MCF 10A (cell line): ENCODE measurements at regions not wholly inside any gene's neighbourhood (a gene's known extent, or its start where the extent isn't known, plus 50 kb on each side); places are given as distances from the start of the nearest gene placed in this dataset.

Experiments used
- BruUV-seq: library from RNA; stranded (reverse); fragments of 400-500 nt; replicated peaks from 2 replicates; lab custom pipeline; 2021; lab: Mats Ljungman, UMichigan
- CTCF ChIA-PET: fragments of 300-600 bp; sonication (Branson Sonifier 250); formaldehyde crosslinking; extraction: SDS; loops from one replicate; lab custom pipeline; 2021; ENCODE audit warnings: antibody characterized with exemption, inconsistent platforms; lab: Yijun Ruan, JAX
- POLR2A ChIA-PET: fragments of 300-600, 350-650 bp; sonication (Branson Sonifier 250); formaldehyde crosslinking; extraction: SDS; loops from one replicate; lab custom pipeline; 2020; ENCODE audit warnings: antibody characterized with exemption, inconsistent platforms; lab: Yijun Ruan, JAX
- DNase-seq: peaks from one replicate; pipeline ENCODE4 v3.0.0-alpha.2; 2018; ENCODE audit not compliant: unreplicated experiment
- H3K27ac Mint-ChIP-seq: one replicate; pipeline ENCODE4 v1.8.0; 2022; ENCODE audit warnings: mild to moderate bottlenecking, low read depth, mixed read lengths; ENCODE audit not compliant: unreplicated experiment
- H3K27me3 Mint-ChIP-seq: one replicate; pipeline ENCODE4 v1.8.0; 2022; ENCODE audit warnings: mixed read lengths; ENCODE audit not compliant: insufficient read depth, unreplicated experiment
- H3K36me3 Mint-ChIP-seq: one replicate; pipeline ENCODE4 v1.8.0; 2022; ENCODE audit warnings: mild to moderate bottlenecking, moderate library complexity, mixed read lengths; ENCODE audit not compliant: insufficient read depth, unreplicated experiment
- H3K4me1 Mint-ChIP-seq: one replicate; pipeline ENCODE4 v1.8.0; 2022; ENCODE audit warnings: mixed read lengths; ENCODE audit not compliant: insufficient read depth, unreplicated experiment
- H3K4me3 Mint-ChIP-seq: one replicate; pipeline ENCODE4 v1.8.0; 2022; ENCODE audit warnings: mild to moderate bottlenecking, moderate library complexity, mixed read lengths; ENCODE audit not compliant: unreplicated experiment
- H3K9me3 Mint-ChIP-seq: one replicate; pipeline ENCODE4 v1.8.0; 2022; ENCODE audit warnings: mixed read lengths; ENCODE audit not compliant: unreplicated experiment
- intact Hi-C: fragments of 100-400 bp; cut with micrococcal nuclease; formaldehyde crosslinking; loops from 2 replicates; pipeline ENCODE4 v1.14.1; 2022
- TF ChIP-seq, protein P1 (sequence below): fragments of 200-600 bp; IDR thresholded peaks from one replicate; pipeline ENCODE4 v1.8.0; 2022; ENCODE audit warnings: antibody characterized with exemption, mild to moderate bottlenecking; ENCODE audit not compliant: unreplicated experiment

DNA sequence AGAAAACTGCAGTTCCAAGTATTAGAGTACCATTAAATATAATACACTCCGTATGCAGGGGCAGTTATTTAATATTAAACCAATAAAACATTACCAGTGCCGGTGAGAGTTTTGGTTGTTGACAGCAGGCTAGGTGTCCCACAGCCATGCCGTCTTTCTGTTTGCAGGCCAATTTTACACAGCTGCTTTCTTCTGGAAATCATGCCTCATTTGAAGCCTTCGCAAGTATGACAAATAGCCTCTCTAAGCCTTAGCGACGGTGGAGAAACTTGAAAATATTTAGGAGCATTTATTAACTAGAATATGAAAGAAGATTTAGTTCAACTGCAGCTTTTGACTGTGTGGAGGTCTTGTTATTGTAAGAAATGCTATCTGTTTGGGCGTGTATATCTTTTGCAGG is 226.0 kb downstream of the BMP2 start:
- POLR2A ChIA-PET = interaction anchor here (0.6 to 3.5 kb wide), 26 partner anchors 9 to 887 kb away, joined by 3 to 27 read pairs (median 4); partner anchors contain the start of gene FERMT1
- intact Hi-C loops = loop anchor here (2.0 to 5.0 kb wide), 2 partner anchors 165 to 849 kb away; no protein-coding TSS in a partner anchor

DNA sequence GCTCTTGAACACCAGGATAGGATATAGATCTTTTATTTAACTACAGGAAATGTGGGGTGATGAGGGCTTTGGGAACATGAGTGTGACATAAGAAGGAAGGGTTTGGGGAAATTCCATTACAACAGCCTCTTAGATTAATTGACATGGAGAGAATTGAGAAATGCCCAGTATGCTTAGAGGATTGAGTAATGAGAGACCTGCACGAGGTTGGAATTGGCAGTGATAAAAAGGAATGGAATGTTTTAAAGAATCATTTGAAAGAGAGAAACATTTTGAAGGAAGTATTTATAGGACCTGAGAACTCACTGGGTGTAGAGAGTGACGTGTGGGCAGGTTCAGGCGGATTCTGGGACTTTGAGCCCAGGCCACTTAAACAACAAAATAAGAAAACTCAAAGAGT is 227.0 kb downstream of the BMP2 start:
- no peaks in the 10 kb centered on the region for H3K27me3 Mint-ChIP-seq
- CTCF ChIA-PET = interaction anchor here (0.8 to 2.2 kb wide), 3 partner anchors 18 to 168 kb away, joined by 3 to 12 read pairs (median 7); no protein-coding TSS in a partner anchor
- peak; percentile 93 for DNase-seq
- intact Hi-C loops = loop anchor here (5.0 kb wide), 1 partner anchor 848 kb away; no protein-coding TSS in a partner anchor
- TF ChIP-seq, protein P1, sequence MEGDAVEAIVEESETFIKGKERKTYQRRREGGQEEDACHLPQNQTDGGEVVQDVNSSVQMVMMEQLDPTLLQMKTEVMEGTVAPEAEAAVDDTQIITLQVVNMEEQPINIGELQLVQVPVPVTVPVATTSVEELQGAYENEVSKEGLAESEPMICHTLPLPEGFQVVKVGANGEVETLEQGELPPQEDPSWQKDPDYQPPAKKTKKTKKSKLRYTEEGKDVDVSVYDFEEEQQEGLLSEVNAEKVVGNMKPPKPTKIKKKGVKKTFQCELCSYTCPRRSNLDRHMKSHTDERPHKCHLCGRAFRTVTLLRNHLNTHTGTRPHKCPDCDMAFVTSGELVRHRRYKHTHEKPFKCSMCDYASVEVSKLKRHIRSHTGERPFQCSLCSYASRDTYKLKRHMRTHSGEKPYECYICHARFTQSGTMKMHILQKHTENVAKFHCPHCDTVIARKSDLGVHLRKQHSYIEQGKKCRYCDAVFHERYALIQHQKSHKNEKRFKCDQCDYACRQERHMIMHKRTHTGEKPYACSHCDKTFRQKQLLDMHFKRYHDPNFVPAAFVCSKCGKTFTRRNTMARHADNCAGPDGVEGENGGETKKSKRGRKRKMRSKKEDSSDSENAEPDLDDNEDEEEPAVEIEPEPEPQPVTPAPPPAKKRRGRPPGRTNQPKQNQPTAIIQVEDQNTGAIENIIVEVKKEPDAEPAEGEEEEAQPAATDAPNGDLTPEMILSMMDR = no peak
- no TSS peak for BruUV-seq
- H3K9me3 Mint-ChIP-seq = peaks cover 13% of the 10 kb centered on the region
- peaks cover 47% of the 10 kb centered on the region for H3K4me1 Mint-ChIP-seq
- POLR2A ChIA-PET = interaction anchor here (0.5 to 3.5 kb wide), 24 partner anchors 10 to 159 kb away, joined by 3 to 27 read pairs (median 4); no protein-coding TSS in a partner anchor
- peak overlapping the region; percentile 45 for H3K4me3 Mint-ChIP-seq
- no peaks in the 10 kb centered on the region for H3K36me3 Mint-ChIP-seq
- H3K27ac Mint-ChIP-seq = peak overlapping the region; percentile 98

More for the DNA sequence above, 226.0 kb downstream of the BMP2 start:
- Mint-ChIP-seq H3K4me3 (peak overlapping the region; percentile 45), H3K27ac (peak overlapping the region; percentile 98), H3K9me3 (peaks cover 13% of the 10 kb centered on the region), H3K36me3 (no peaks in the 10 kb centered on the region), H3K4me1 (peaks cover 47% of the 10 kb centered on the region), H3K27me3 (no peaks in the 10 kb centered on the region)
- no TSS peak for BruUV-seq
- TF ChIP-seq, protein P1 = no peak
- DNase-seq = peak; percentile 33
- CTCF ChIA-PET = interaction anchor here (0.6 to 2.2 kb wide), 13 partner anchors 16 to 858 kb away, joined by 3 to 12 read pairs (median 4); no protein-coding TSS in a partner anchor

GRCh38 chr20:6998909-6999308 is 231.4 kb downstream of the BMP2 start:
- DNase-seq = no peak
- no peaks in the 10 kb centered on the region for H3K27me3 Mint-ChIP-seq
- H3K9me3 Mint-ChIP-seq = no peaks in the 10 kb centered on the region
- BruUV-seq = no TSS peak
- TF ChIP-seq, protein P1 = no peak
- H3K4me3 Mint-ChIP-seq = no peak overlapping the region
- ChIA-PET CTCF (interaction anchor here (0.6 to 1.7 kb wide), 4 partner anchors 11 to 172 kb away, joined by 3 to 5 read pairs (median 4); no protein-coding TSS in a partner anchor), POLR2A (no interaction called here)
- intact Hi-C loops = no loop called here
- peaks cover 22% of the 10 kb centered on the region for H3K4me1 Mint-ChIP-seq
- H3K36me3 Mint-ChIP-seq = no peaks in the 10 kb centered on the region
- H3K27ac Mint-ChIP-seq = no peak overlapping the region

DNA sequence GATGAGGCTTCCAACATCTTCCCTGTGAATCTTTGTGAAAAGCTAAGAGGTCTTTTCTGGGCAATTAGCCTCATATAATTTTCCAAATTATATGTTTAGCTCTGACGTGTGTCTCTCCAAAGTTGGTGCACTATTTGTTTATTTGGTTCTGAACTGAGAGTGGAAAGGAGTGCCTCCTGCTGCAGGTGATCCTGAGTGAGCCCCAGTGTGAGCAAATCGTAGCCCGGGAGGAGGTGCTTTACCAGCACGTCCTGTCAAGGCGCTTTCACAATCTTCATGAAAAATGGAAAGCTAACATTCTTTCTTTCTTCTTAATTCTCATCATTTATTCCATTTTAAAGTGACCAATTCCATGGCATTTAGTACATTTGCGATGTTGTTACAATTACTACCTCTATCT is 231.9 kb downstream of the BMP2 start:
- intact Hi-C loops = no loop called here
- POLR2A ChIA-PET = interaction anchor here (0.7 to 0.9 kb wide), 2 partner anchors 13 to 148 kb away, joined by 3 read pairs; no protein-coding TSS in a partner anchor
- DNase-seq = no peak
- CTCF ChIA-PET = interaction anchor here (0.6 to 1.7 kb wide), 7 partner anchors 9 to 172 kb away, joined by 3 to 5 read pairs (median 3); no protein-coding TSS in a partner anchor
- Mint-ChIP-seq H3K27me3 (no peaks in the 10 kb centered on the region), H3K4me1 (peaks cover 18% of the 10 kb centered on the region), H3K4me3 (no peak overlapping the region), H3K27ac (no peak overlapping the region), H3K9me3 (no peaks in the 10 kb centered on the region), H3K36me3 (no peaks in the 10 kb centered on the region)
- BruUV-seq = no TSS peak
- TF ChIP-seq, protein P1 = no peak
